HG03457 (cell line): ENCODE measurements at regions not wholly inside any gene's neighbourhood (a gene's known extent, or its start where the extent isn't known, plus 50 kb on each side); places are given as distances from the start of the nearest gene placed in this dataset.
"Not testable (repeated sequence)": the region's sequence is repeated elsewhere in the genome, so short reads cannot be mapped to it uniquely, and the experiment has no call there.

Experiments used
- ATAC-seq: cut with Tn5 transposase; IDR thresholded peaks from one replicate; pipeline ENCODE4 v1.9.1; 2021; ENCODE audit warnings: moderate number of reproducible peaks; ENCODE audit not compliant: unreplicated experiment

DNA sequence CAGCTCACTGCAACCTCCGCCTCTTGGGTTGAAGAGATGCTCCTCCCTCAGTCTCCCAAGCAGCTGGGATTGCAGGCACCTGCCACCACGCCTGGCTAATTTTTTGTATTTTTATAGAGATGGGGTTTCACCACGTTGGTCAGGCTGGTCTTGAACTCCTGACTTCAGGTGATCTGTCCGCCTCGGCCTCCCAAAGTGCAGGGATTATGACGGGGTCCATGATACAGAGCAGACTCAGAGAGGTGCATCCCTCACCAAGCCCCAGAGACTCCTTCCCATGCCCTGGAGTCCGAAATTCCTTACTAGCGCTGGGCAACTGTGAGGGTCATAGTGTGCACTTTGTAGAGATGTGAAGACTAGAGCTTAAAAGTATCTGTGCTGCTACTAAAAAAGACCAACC, 99.8 kb upstream of the IRX4 start:
- ATAC-seq, result not testable (repeated sequence)

DNA sequence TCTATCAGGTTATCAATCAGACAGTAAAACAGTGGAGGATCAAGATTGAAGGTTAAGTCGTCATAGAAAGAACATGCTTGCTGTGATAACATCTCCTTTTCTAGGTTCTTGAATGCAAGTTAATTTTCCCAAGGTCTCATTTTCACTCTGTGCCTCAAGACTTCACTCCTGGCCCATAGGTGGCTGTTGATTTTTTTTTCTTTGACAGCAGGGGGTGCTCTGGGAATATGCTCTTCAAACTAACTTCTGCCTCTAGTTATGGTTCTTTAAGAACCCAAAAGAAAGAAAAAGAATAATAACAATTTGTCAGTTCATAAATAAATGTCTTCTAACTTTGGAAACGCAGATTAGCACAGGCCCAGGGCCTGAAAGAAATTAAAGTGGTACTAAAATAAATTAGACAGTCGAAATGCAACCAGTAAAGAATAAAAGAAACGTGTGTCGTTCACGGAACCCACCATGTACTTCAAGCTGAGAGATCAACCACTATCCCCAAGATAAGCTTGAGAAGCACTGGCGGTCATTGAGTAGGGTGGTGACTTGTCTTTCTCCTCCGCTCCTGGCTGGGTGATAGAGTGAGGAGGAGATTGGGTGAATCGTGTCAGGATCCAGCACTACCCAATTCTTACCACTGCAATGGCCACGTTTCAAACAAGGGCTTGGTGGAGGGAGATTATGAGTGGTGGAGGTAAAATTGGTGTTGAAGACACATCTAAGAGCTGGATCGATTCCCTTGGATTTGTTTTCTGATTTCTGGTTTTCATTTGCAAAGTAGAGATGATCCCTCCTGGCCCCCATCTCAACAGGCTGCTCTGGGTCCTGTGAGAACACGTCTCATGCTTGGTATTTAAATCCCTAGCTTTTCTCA, 93.4 kb upstream of the IRX4 start:
- ATAC-seq, result no peak

DNA sequence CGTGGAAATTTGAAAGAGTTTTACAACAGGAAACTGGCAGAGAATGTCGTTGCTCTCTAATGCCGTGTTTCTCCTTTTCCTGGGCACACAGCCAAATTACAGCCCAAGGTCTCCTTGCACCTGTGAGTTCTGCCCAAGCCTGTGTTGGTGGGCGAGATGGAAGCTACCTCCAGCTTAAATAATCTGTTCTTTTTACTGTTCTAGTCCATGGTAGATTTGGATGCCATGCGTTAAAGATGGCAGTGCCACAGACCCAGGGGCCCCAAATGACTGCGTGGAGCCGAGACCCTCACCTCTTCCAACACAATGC, 92.6 kb upstream of the IRX4 start:
- ATAC-seq, result no peak

DNA sequence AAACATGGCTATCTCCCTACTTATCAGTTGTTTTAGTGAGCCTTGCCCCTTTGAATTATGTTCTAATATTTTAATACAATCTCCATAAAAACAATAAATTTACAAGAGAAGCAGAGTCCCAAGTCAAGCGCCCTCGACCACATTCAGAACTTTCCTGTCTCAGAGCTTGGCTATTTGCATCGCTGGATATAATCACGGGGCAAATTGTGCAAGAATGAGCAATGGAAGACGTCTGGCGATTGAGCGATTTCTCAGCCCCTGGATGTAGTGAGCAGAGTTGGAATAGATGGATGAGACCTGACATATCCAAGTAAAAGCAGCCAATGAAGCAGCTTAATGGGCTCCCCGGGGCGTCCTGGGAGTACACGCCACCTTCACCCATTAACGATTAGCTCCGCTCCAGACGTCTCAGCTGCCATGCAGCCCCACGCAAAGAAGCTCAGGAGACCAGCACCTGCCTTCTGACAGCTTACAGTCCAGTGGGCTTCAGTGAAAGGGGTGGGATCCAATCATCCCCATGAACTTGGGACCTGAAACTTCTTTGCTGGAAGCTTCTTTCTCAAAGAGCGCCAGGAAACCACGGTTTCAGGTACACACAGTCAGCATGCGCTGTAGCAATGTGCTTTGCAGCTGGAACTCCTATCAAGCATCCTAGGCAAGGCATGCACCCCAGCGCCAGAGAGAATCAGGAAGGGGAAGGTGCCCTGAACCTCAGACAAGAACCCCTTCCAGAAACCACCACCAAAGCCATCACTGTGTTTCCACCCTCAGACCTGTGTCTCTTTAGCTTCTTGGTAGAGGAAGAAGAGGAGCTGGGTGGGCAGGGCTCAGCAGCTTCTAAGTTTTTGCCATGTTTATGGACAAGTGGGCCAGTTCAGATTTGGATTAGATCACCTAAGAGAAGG, 92.0 kb upstream of the IRX4 start:
- ATAC-seq, result no peak

DNA sequence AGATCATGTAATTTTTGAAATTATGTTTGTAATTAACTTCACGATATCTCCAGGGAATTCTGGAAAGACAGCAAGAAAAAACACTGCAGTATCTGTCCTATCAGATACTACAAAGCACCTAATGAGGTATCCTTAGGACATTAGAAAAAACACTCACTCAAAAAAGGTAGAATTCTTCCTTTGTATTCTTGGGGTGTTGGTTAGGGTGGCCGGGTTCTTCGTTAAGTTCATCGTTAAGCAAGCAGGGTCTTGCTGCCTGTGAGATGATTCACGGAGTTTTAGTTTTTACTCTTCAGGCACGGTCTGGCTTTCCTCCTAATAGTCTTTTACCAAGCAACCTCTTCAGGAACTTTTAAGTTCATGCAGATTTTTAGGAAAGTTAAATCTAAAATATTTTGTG, 91.4 kb upstream of the IRX4 start:
- ATAC-seq, result no peak

DNA sequence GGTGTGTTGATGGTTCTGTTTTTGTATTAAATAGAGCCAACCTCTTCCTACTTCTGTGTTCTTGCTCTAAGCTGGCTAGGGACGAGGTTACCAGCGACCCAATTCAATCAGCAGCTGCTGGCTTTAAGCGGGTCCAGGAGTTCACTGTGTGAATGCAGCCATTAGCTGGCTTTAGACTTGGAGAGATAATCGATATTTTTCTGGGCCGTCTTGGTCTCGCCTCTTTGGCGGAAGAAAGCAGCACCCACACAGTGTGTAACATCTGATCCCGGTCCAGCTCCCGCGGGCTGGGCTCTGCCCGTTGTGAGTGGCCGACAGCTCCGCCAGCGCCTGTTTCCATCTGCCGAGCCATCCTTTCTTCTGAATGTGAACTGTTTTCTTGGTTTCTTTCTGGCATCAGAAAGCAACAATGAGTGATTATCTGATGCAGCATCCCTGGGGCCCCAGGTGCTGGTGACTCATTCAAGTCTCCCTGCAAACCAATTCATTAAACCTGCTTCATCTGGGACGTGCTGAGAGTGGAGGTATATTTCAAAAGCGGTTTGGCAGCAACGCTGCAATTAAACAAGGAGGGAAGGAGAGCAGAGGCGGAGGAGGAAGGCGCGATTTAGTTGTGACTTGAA, 90.8 kb upstream of the IRX4 start:
- ATAC-seq, result no peak

DNA sequence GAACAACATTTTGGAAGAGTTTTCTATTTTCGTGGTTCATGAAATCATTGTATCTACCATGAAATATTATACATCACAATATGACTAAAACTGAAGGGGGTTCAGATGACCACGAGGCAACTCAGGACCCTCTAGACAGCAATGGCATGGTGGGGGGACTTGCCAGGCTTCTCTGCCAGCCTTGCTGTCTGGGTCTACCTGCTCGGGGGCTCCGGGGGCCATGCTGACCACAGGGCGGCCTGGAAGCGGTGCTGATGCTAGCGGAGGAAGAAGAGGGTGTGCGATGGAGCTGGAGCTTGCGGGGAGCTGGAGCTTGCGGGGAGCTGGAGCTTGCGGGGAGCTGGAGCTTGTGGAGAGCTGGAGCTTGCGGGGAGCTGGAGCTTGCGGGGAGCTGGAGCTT, 89.2 kb upstream of the IRX4 start:
- no peak for ATAC-seq

DNA sequence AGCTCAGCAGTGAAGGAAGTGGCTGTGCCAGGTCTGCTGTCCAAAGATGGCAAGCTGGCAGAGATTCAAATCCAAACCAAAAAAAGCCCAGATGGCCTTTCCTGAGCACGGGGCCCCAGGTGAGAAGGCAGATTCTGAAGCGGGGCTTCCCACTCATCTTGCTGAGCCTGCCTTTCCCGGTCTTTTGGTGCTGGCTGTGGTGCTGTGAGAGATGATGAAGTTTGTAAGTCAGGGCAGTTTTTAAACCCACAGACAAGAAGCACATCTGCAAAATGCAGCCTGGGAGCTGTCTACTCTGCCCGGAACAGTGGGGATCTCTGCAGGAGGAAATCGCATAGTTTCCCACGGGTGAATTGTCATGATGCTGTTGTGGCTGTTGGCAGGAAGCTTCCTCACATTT, 85.0 kb upstream of the IRX4 start:
- ATAC-seq, result no peak

DNA sequence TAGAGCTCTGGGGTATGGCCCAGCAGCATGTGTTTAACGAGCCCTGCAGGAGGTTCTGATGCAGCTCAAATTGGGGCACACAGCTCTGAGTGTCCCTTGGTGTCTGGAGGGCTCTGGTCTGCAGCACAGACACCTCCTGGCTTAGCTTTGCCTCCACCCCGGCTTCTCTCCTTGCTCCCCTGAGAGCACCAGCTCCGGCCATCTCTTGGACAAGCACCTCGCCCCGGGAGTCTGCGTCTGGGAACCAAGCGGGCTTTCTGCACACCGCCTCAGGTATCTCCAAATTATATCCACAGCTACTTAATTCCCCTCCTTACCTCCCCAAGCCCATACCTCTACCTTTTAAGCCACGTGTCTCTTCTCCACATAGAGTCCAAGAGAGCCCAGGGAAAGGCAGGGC, 83.7 kb upstream of the IRX4 start:
- ATAC-seq, result no peak

DNA sequence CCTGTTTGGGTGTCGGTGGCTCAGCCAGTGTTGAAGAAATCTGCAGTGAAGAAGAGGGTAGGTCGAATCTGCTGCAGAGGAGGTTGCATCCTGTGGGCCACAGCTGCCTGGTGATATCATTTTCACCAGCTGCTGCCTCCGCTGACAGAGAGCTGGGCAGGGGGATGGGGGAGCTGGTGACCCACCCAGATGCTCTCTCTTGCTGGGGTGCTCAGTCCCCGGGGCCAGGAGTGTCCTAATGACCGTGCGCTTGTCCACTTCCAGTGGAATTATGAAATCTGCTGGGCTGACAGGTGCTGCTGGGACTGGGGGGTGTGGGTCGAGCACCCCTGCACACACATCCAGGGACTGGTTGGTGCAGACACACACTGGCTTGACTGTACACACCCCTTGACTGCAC, 83.2 kb upstream of the IRX4 start:
- ATAC-seq, result no peak

DNA sequence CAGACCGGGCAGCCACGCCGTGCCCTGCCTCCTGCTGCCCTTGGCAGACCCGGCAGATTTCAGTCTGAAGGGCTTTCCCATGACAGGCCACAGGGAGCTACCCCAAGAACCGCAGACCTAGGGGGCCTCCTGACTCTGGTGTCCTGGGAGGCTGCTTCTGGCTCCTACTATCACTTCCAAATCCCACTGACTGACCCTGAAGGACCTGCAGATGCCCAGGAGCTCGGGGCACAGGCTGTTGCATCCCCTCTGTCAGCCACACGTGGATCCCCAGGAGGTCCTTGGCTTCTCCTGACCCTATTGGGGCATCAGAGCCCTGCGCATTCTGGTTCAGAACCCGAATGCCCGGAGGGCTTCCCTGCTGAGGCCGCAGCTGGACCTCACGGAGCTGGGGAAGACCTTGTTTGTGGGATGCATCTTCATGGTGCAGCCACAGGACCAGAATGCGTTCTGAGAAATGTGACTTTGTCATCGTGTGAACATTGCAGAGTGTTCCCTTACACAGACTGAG, 81.3 kb upstream of the IRX4 start:
- no peak for ATAC-seq

DNA sequence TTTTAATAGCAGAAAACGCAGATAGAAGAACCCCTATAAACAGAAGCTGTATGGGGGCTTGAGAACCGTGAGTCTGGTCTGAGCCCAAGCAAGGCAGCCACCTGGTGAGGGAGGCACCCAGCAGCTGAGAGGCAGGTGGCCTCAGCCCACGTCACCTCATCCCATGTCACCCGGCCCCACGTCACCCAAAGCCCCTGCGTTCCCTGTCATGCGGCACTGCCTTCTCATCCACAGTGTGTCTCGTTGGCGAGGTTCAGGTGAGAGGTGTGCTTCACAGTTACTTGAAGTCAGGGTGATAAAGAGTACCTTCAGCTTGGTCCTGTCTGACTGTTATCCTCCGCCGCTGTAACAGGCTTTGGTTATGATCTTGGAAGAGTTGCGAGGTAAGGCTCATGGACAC, 80.6 kb upstream of the IRX4 start:
- ATAC-seq, result no peak

DNA sequence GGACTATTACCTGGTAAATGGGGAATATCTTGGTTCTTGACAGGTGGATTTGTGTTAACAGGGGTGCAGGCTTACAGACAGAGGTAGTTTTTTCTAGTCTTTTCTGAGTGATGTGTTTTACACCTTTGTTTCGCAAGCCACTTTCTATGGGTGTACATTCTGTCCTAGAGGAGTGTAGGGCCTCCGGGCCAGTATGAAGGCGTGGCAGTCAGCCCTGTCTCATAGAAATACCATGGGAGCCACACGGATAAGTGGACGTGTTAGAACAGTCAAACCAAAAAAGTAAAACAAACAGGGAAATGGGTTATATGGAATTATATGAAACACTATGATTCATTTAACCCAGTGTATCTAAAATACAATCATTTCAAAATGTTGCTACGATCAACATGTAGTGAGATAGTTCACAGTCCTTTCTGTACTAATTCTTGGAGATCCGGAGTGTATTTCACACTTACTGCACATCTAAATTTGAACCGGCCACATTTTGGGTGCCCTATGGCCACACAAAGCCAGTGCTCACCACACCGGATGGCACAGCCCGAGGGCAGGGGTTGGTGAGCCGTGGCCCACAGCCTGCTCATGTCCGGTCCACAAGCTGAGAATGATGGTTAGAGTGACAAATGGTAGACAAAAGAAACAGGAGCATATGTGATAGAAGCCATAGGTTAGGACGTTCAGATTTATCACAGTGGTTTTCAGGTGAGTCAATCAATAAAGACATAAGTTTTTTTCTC, 80.1 kb upstream of the IRX4 start:
- no peak for ATAC-seq

DNA sequence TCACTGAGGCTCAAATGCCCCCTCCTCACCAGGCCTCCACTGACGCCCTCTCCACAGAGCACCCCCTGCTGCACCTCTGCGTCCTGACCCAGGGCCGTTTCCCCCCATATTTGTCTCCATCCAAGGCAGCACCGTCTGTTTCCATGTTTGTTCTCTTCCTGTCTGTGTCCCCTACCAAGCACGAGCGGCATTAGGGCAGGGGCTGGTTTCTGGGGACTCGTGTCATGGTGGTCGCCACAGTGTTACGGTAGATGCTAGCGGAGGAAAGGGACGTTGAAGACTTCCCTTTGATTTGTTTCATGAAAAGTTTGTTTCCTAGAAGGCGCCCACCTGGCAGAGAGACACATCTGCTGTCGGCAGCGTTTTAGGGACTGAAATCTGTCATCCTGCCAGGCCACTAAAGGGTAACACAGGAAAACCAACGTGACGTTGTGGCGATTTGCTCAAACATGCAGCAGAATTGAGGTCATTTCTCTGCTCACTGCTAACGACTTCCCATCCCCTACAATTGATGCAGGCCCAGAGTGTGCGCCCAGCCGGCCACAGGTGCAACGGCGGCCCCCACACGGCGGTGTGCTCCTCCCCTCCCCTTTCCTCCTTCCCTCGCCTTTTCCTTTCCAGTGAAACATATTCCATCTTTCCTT, 79.3 kb upstream of the IRX4 start:
- ATAC-seq, result no peak

DNA sequence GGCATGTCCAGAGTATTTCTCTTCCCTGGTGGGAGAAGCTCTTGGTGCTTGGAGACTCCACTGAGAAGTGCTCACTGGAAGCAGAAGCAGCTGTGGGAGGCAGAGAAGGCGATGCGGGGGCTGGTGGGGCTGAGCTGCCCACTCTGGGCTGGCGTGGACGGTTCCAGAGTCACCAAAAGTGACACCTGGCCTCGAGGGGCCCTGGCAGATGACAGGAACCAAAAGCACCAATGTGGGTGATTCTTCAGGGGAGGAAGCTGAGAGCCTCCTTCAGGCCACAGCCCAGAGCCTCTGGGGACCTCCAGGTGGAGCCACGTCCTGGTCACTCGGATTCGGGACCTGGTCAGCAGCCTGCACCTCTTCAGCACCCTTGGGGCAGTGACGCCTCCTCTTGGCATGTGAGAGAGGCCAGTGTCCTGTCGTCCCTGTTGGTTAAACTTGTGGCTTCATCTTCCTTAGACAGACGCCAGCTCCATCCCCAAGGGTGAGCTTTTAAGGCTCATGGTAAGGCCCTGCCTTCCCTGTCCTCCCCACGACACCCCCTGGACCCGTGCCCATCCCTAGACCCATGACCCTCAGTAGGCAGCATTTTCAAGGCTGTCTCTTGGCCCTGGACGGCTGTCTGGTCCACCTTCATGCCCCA, 78.7 kb upstream of the IRX4 start:
- no peak for ATAC-seq

DNA sequence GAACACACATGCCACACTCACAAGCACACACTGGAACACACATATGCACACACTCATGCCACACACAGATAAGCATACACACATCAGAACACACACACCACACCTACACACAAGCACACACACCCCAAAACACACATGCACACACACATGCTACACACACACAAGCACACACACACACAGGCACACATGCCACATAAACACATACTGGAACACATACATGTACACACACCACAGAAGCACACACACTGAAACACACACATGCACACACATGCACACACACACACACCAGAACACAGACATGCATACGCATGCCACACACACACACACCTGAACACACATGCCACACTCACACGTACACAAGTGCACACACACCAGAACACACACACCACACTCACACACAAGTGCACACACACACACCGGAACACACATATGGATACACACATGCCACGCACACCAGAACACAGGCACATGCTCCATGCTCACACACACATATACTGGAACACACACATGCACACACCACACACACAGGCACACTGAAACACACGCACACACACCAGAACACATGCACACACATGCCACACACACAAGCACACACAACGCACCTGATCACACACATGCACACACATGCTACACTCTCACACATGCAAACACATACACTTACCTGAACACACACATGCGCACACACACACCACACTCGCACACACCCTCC, 78.0 kb upstream of the IRX4 start:
- ATAC-seq, result no peak

DNA sequence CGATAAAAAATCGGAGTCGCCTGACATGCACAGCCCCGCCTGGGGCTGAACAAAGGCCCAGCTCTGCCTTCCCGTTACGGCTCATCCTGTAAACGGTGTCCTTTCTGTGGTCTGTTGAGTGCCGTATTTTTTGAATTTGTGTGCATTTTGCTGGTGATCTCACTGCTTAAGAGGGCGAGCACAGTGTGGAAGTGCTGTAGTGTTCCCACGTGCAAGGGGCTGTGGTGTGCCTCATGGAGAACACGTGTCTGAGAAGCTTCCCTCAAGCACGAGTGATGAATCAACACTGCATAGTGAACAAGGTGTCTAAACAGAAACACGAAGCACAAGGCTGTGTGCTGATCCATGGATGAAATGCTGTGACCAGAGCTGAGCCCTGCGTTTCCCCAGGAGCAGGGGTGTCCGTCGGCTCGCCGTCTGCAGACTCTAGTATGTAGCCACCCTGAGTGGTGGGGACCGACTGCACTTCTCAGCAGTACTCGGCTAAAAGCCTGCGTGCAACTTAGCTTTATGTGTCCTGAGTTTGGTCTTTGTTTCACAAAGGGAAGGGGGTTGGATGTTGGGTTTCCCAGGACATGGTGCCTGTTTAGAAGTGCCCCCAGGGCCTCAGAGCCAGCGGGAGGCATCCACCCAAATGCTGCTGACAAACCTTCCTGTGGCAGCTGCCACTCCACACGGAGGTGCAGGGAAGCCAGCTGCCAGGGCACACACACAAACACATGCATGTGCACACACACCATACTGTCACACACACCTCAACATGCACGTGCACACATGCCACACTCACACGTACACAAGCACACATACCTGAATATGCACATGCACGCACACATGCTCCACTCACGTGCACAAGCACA, 77.2 kb upstream of the IRX4 start:
- no peak for ATAC-seq

DNA sequence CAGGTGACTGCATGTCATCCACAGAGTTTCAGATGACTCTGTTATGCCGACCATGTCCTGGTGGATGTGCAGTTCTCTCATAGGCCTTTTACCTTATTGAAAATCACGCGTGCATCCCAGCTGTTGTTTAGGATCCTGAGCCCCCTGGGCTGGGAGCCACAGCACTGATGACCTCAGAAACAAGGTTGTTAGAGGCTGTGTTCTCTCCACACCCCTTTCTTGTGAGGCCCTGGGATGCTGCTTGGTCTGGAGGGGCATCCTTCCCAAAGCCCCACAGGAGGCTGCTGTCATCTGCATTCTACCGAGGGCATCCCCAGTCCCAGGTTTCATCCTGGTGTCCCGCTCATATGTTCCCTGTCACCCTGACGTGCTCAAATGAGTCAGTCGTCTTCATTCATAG, 76.5 kb upstream of the IRX4 start:
- no peak for ATAC-seq
